HCT116 (cell line): ENCODE measurements at regions not wholly inside any gene's neighbourhood (a gene's known extent, or its start where the extent isn't known, plus 50 kb on each side); places are given as distances from the start of the nearest gene placed in this dataset.
"Not testable (repeated sequence)": the region's sequence is repeated elsewhere in the genome, so short reads cannot be mapped to it uniquely, and the experiment has no call there.

Experiments
- ATAC-seq: fragments of 200-7000 bp; cut with Tn5 transposase; 2 replicates; pipeline ENCODE4 v1.9.1; 2020; ENCODE audit warnings: mild to moderate bottlenecking, moderate library complexity
- BruUV-seq: library from RNA; stranded (reverse); fragments of 400-500 nt; replicated peaks from 2 replicates; lab custom pipeline; 2021; lab: Mats Ljungman, UMichigan
- CTCF ChIA-PET: fragments of 300-600 bp; sonication (Branson Sonifier 250); formaldehyde crosslinking; loops from one replicate; lab custom pipeline; 2021; ENCODE audit warnings: antibody characterized with exemption; lab: Charles Lee
- POLR2A ChIA-PET: fragments of 300-600, 350-600 bp; sonication (Branson Sonifier 250); formaldehyde crosslinking; loops from one replicate; lab custom pipeline; 2021; ENCODE audit warnings: antibody characterized with exemption; lab: Charles Lee
- RAD21 ChIA-PET, 2 experiments: fragments of 300-600 bp; sonication (Branson Sonifier 250); formaldehyde crosslinking; loops; one replicate each; lab custom pipeline; 2023; ENCODE audit warnings: low total read pairs in 2 of 2; ENCODE audit not compliant: uncharacterized antibody in 2 of 2, unreplicated experiment in 2 of 2, low non-redundant PET in 1 of 2; lab: Charles Lee
- DNase-seq: peaks from one replicate; pipeline ENCODE4 v3.0.0-alpha.2; 2010; ENCODE audit warnings: low read depth, low spot score
- H2AFZ ChIP-seq: fragments of 200-600 bp; shearing (Covaris generic), sonication (generic); 2 replicates; pipeline ENCODE4 v1.6.1; 2017; ENCODE audit warnings: low read depth, mixed run types, mixed read lengths, antibody characterized with exemption, low read length; ENCODE audit not compliant: poor library complexity, severe bottlenecking
- H3K27ac ChIP-seq: 2 replicates; pipeline ENCODE4 v1.5.1; 2012; ENCODE audit warnings: low read depth, low read length
- H3K27me3 ChIP-seq: fragments of 200-600 bp; sonication (generic); 2 replicates; pipeline ENCODE4 v1.6.1; 2016; ENCODE audit warnings: mixed run types, low read length, mixed read lengths; ENCODE audit not compliant: insufficient read depth
- H3K36me3 ChIP-seq, 2 experiments: fragments of 200-500 bp in 1 of 2; fragments of 200-600 bp in 1 of 2; sonication (Bioruptor generic) in 1 of 2; sonication (generic) in 1 of 2; 2 replicates each; pipeline versions ENCODE4 v1.5.1 to v1.6.1; 2014 to 2016; ENCODE audit warnings: low read length in 2 of 2, inconsistent platforms in 1 of 2, mixed read lengths in 1 of 2, mixed run types in 1 of 2; ENCODE audit not compliant: insufficient read depth in 2 of 2, control insufficient read depth in 1 of 2
- H3K4me1 ChIP-seq, 2 experiments: fragments of 200-600 bp in 1 of 2; sonication (generic) in 1 of 2; 2 replicates each; pipeline versions ENCODE4 v1.5.1 to v1.6.1; 2012 to 2017; ENCODE audit warnings: low read length in 2 of 2, inconsistent platforms in 1 of 2, mild to moderate bottlenecking in 1 of 2, mixed read lengths in 1 of 2, mixed run types in 1 of 2, moderate library complexity in 1 of 2; ENCODE audit not compliant: insufficient read depth in 2 of 2, control insufficient read depth in 1 of 2
- H3K4me2 ChIP-seq: fragments of 200-600 bp; sonication (generic); 2 replicates; pipeline ENCODE4 v1.6.1; 2017; ENCODE audit warnings: mixed run types, low read length, mixed read lengths
- H3K4me3 ChIP-seq, 2 experiments: fragments of 200-600 bp in 1 of 2; sonication (generic) in 1 of 2; replicated peaks in 1 of 2; 2 replicates each; pipeline ENCODE4 v1.5.1; 2011 to 2016; ENCODE audit warnings: low read length in 2 of 2, control low read depth in 1 of 2, low read depth in 1 of 2, mild to moderate bottlenecking in 1 of 2, mixed read lengths in 1 of 2, mixed run types in 1 of 2
- H3K79me2 ChIP-seq: fragments of 200-600 bp; sonication (generic); 2 replicates; pipeline ENCODE4 v1.6.1; 2017; ENCODE audit warnings: mild to moderate bottlenecking, mixed run types, low read length, moderate library complexity, mixed read lengths; ENCODE audit not compliant: insufficient read depth
- H3K9ac ChIP-seq: fragments of 200-600 bp; sonication (generic); 2 replicates; pipeline ENCODE4 v1.6.1; 2016; ENCODE audit warnings: low read length, mixed read lengths
- H3K9me2 ChIP-seq: fragments of 200-600 bp; sonication (generic), shearing (Covaris generic); 2 replicates; pipeline ENCODE4 v1.6.1; 2017; ENCODE audit warnings: mixed run types, mild to moderate bottlenecking, moderate library complexity; ENCODE audit not compliant: insufficient read depth
- H3K9me3 ChIP-seq, 2 experiments: fragments of 200-500 bp in 1 of 2; fragments of 200-600 bp in 1 of 2; sonication (Bioruptor generic) in 1 of 2; sonication (generic) in 1 of 2; 2 replicates each; pipeline ENCODE4 v1.6.1; 2014 to 2017; ENCODE audit warnings: low read length in 2 of 2, mixed read lengths in 2 of 2, inconsistent platforms in 1 of 2, low read depth in 1 of 2, mild to moderate bottlenecking in 1 of 2, mixed run types in 1 of 2, moderate library complexity in 1 of 2; ENCODE audit not compliant: control insufficient read depth in 1 of 2, insufficient read depth in 1 of 2
- H4K20me1 ChIP-seq: fragments of 200-600 bp; sonication (generic), shearing (Covaris generic); 2 replicates; pipeline ENCODE4 v1.6.1; 2017; ENCODE audit warnings: mixed run types, mild to moderate bottlenecking, moderate library complexity; ENCODE audit not compliant: insufficient read depth
- EZH2 ChIP-seq: fragments of 200-600 bp; sonication (generic); IDR thresholded peaks from 2 replicates; pipeline ENCODE4 v1.6.1; 2017; ENCODE audit warnings: antibody characterized with exemption, mixed run types
- EZH2phosphoT487 ChIP-seq: fragments of 200-600 bp; IDR thresholded peaks from 2 replicates; pipeline ENCODE4 v1.6.1; 2018; ENCODE audit warnings: antibody characterized with exemption, borderline replicate concordance
- JUND ChIP-seq: IDR thresholded peaks from 2 replicates; pipeline ENCODE4 v1.6.1; 2012
- RAD21 ChIP-seq: IDR thresholded peaks from 2 replicates; pipeline ENCODE4 v1.6.1; 2012; ENCODE audit warnings: low read depth, mild to moderate bottlenecking
- TCF7L2 ChIP-seq: IDR thresholded peaks from 2 replicates; pipeline ENCODE4 v1.7.0; 2011; ENCODE audit warnings: borderline replicate concordance, inconsistent platforms; ENCODE audit not compliant: insufficient read depth, insufficient read length; ENCODE audit errors: extremely low read depth
- YY1 ChIP-seq: IDR thresholded peaks from 2 replicates; pipeline ENCODE4 v1.6.1; 2011; ENCODE audit warnings: low read length, low read depth, moderate library complexity, mild to moderate bottlenecking; ENCODE audit not compliant: insufficient replicate concordance; ENCODE audit errors: extremely low read depth
- intact Hi-C: fragments of 100-400 bp; cut with micrococcal nuclease; formaldehyde crosslinking; loops from 2 replicates; pipeline ENCODE4 v1.10.0; 2022
- TF ChIP-seq, protein P1 (sequence below): IDR thresholded peaks from 2 replicates; pipeline ENCODE4 v1.6.1; 2011; ENCODE audit warnings: mild to moderate bottlenecking, low read length, moderate library complexity; ENCODE audit not compliant: insufficient replicate concordance; ENCODE audit errors: extremely low read depth

DNA sequence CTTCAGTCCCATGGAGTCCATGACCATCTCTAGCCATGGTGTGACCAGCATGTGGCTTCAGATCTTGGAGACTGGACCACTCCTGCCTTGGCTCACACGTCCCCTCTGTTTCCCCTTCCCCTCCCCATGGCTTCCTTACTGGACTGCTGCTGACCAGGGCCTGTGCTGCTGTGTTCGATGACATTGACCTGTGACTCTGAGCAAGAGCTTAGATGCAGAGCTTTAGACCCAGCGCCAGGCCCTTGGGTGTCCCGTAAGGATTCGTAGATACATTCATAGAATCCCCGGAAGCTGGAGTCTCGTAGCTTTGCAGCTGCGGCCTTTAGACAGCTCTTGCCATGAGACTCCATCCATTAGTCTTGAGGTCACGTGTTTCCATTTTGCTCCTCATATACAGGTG lies 96.3 kb downstream of the NPIPB11 start:
- H3K4me1 ChIP-seq, H4K20me1 ChIP-seq, H3K36me3 ChIP-seq, DNase-seq, H3K4me2 ChIP-seq, H3K4me3 ChIP-seq, CTCF ChIA-PET, RAD21 ChIA-PET, H3K27me3 ChIP-seq, H3K9me3 ChIP-seq, H2AFZ ChIP-seq, H3K79me2 ChIP-seq, intact Hi-C loops, H3K27ac ChIP-seq, H3K9ac ChIP-seq, H3K9me2 ChIP-seq, BruUV-seq, POLR2A ChIA-PET, ATAC-seq: not testable (repeated sequence)

DNA sequence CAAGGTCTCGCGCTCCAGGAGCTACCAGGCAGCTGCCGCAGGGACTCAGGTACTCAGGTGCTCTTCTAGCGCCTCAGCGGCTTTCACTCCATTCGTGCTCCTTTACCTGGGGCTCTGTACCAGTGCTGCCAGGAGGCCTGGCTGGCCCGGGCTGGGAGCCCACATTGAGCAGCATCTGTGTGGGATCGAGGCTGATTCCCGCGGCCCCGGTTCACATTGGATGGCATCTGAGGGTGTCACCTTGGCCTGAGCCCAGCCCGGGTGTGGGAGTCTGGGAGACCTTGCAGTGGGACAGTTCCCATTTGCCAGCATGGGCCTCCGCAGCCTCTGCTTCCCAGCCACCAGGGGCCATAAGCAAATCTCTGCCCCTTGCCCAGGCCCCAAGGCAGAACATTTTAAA lies 96.9 kb downstream of the NPIPB11 start:
- H3K4me1 ChIP-seq, H3K9me3 ChIP-seq, POLR2A ChIA-PET, H3K9me2 ChIP-seq, H3K36me3 ChIP-seq, H2AFZ ChIP-seq, DNase-seq, H3K27me3 ChIP-seq, RAD21 ChIA-PET, CTCF ChIA-PET, H3K4me3 ChIP-seq, H3K27ac ChIP-seq, intact Hi-C loops, H3K9ac ChIP-seq, BruUV-seq, H4K20me1 ChIP-seq, H3K4me2 ChIP-seq, ATAC-seq, H3K79me2 ChIP-seq: not testable (repeated sequence)

DNA sequence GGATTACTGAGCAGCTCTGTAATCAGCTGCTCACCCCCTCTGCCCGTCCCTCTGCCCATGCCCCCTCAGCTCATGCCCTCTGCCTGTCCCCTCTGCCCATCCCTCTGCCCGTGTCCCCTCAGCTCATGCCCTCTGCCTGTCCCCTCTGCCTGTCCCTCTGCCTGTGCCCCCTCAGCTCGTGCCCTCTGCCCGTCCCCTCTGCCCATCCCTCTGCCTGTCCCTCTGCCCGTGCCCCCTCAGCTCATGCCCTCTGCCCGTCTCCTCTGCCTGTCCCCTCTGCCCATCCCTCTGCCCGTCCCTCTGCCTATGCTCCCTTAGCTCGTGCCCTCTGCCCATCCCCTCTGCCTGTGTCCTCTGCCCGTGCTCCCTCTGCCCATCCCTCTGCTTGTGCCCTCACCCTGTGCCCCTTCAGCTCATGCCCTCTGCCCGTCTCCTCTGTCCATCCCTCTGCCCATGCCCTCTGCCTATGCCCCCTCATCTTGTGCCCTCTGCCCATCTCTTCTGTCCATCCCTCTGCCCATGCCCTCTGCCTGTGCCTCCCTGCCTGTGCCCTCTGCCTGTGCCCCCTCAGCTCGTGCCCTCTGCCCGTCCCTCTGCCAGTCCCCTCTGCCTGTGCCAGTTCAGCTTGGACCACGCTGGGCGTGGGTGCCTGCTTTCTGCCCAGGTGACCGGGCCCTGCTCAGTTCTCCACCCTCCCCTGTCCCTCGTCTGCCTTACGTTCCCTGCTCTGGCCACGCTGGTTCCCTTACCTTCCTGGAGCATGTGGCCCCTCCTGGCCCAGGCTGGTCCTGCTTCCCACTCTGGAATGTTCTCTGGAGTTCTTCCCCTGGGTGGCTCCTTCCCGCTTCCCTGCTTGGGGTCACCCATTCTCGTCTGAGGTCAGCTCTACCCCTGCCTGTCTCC lies 97.6 kb downstream of the NPIPB11 start:
- BruUV-seq = no TSS peak
- Histone ChIP-seq H3K27me3 (peaks cover under 1% of the 10 kb centered on the region; the same call in 1 of the 2 replicates), H3K9me3 (no peaks in the 10 kb centered on the region), H3K79me2 (no peaks in the 10 kb centered on the region), H3K4me3 (no peak overlapping the region), H3K4me2 (no peak overlapping the region), H3K36me3 (no peaks in the 10 kb centered on the region), H3K27ac (no peak overlapping the region; the same call in 1 of the 2 replicates), H3K9ac (no peak overlapping the region), H4K20me1 (no peaks in the 10 kb centered on the region), H3K9me2 (no peaks in the 10 kb centered on the region), H3K4me1 (no peaks in the 10 kb centered on the region), H2AFZ (no peak overlapping the region)
- intact Hi-C loops = no loop called here
- POLR2A ChIA-PET = no interaction called here
- RAD21 ChIA-PET = no interaction called here
- ATAC-seq (no peak), DNase-seq (no peak)
- CTCF ChIA-PET = no interaction called here
- TF ChIP-seq EZH2 = no peak
- no peak for TF ChIP-seq EZH2phosphoT487
- TF ChIP-seq, protein P1, sequence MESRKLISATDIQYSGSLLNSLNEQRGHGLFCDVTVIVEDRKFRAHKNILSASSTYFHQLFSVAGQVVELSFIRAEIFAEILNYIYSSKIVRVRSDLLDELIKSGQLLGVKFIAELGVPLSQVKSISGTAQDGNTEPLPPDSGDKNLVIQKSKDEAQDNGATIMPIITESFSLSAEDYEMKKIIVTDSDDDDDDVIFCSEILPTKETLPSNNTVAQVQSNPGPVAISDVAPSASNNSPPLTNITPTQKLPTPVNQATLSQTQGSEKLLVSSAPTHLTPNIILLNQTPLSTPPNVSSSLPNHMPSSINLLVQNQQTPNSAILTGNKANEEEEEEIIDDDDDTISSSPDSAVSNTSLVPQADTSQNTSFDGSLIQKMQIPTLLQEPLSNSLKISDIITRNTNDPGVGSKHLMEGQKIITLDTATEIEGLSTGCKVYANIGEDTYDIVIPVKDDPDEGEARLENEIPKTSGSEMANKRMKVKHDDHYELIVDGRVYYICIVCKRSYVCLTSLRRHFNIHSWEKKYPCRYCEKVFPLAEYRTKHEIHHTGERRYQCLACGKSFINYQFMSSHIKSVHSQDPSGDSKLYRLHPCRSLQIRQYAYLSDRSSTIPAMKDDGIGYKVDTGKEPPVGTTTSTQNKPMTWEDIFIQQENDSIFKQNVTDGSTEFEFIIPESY = no peak
- TF ChIP-seq JUND = no peak
- TF ChIP-seq RAD21 = no peak
- no peak for TF ChIP-seq TCF7L2
- TF ChIP-seq YY1 = no peak
